ENCODE measurements at regions not wholly inside any gene's neighbourhood (a gene's known extent, or its start where the extent isn't known, plus 50 kb on each side); places are given as distances from the start of the nearest gene placed in this dataset.

- TF ChIP-seq CTCF (IDR thresholded peaks at IDR 0.05): no peak
- no peak for TF ChIP-seq POLR2A (IDR thresholded peaks at IDR 0.05; ENCODE audit: low read depth)
- TF ChIP-seq POLR2AphosphoS5 (IDR thresholded peaks at IDR 0.05): no peak
These were observed 351.2 kb upstream of the C9orf72 start for GRCh38 chr9:27924502-27924901.

All from esophagus muscularis mucosa (tissue), 3 donors.